ENCODE measurements at regions not wholly inside any gene's neighbourhood (a gene's known extent, or its start where the extent isn't known, plus 50 kb on each side); places are given as distances from the start of the nearest gene placed in this dataset.
"Not testable (repeated sequence)": the region's sequence is repeated elsewhere in the genome, so short reads cannot be mapped to it uniquely, and the experiment has no call there.

DNA sequence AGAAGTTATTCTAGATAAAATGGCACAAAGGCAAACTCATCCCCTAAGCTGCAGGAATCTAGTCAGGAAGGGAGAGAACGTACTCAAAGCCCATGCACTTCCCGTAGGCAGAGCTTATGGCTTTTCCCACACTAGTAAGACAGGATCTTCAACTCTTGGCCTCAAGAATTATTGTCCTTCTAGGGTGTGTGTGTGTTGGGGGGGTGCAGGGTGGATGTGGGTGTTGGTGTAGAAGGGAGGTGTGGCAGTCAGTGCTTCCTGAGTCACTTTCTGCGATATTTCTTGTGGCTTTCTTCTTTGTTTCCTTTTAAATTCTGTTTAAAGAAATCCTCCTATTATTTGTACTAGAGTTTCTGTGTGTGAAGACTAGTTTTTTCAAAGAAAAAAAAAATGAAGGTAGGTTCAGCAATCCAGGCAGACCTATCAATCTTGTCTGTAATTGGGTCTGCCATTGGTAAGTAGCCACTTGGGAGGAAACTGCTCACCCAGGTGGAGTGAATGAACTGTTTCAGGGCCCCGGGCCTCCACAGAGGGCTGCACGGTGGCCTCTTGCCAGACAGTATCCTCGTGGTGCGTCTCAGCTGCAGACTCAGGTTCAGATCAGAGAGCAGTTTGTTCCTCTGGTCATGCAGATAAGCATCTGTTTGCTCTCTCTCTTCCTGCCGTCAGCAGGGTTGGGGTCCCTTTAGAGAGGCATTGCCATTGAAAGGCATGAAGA, 131.9 kb downstream of the NPR3 start:
- DNase-seq, result no peak

- no peak for DNase-seq
These were observed 132.4 kb downstream of the NPR3 start for GRCh38 chr5:32843531-32843895.

DNA sequence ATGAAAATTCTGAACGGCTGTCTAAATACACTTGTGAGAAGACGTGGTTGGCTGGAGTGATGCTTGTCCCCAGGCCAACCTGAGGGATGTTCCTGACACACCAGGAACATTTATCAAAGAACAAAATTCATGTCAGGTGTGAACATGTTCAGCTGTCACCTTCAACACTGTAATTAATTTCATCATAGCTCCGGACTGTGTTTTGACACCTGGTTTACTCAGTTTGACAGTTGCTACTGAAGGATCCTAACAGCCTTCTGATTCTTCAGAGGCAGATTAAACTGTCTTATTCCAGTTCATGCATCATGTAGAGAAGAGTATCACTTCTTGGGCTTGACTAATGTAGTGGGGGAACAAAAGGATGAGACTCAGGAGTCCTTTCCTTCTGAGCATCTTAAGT, 134.1 kb downstream of the NPR3 start:
- no peak for DNase-seq

GRCh38 chr5:32848120-32848519, 137.0 kb downstream of the NPR3 start:
- DNase-seq, result no peak

- peak; percentile 68 for DNase-seq
These were observed 137.6 kb downstream of the NPR3 start for GRCh38 chr5:32848681-32849080.

DNA sequence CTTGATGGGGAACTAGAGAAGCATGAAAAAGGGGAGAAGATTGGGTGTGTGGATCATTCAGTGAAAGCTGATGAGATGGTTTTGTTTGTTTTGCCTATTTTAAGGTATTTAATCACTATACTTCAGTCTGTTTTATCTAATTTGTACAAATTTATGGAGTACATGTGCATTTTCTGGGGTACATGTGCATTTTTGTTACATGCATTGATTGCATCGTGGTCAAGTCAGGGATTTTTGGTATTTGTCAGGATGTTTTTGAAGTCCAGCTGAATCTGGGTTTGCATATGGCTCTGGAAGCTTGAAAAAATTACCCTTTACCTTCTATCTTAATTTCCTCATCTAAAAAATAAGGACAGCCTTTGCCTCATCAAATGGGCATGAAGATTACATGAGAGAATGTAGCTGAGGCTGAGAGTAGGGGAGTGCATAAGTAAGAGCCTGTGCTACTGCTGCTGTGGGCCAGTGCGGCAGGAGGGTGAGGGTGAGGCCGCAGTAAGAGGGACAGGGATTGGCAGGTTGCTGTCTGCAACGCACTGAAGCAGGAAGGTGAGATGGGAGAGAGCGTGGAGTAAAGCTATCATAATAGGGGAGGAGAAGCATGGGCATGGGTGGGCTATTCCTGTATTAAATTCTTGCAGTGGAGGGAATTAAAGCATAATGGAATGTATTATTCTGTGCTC, 139.8 kb downstream of the NPR3 start:
- DNase-seq, result no peak

- DNase-seq, result no peak
These were observed 140.5 kb downstream of the NPR3 start for GRCh38 chr5:32851559-32852173.

GRCh38 chr5:32852535-32852934, 141.4 kb downstream of the NPR3 start:
- peak; percentile 82 for DNase-seq

DNA sequence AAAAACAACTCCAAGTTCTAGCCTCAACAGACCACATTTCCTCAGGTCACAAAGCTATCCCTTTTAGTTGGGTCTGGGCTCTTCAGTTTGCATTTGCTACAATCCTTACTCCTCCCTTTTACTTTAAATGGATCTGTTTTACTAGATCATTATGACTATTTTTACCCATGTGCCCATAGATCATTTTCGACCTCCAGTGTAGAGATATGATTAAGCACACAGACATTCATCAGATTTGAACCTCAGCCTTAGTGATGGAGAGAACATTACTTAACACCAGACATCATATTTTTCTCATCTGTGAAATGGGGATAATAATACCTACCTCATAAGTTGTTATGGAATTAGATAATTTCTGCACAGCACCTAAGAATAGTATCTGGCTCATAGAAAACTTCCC, 141.9 kb downstream of the NPR3 start:
- peak; percentile 48 for DNase-seq

GRCh38 chr5:32854473-32854872, 143.4 kb downstream of the NPR3 start:
- no peak for DNase-seq

- peak; percentile 51 for DNase-seq
These were observed 148.1 kb downstream of the NPR3 start for GRCh38 chr5:32859211-32859641.

GRCh38 chr5:32865475-32865874, 154.4 kb downstream of the NPR3 start:
- peak; percentile 87 for DNase-seq

DNA sequence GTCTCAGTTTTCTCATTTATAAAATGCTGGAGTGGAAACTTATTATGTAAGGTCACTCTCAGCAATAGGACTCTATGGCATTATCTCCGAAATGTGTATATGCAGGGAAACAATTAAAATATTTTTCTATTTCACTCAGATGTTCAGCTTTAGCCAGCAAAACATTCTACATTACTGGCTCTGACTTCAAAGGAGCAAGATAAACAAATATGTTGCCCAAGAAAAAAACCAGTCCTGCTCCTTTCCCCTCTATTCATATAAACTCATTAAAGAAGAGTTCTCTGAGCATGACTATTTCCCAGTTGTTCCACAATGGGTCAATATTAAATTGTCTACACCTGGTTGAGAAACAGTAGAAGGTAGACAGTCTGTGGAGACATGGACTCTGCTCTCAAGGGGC, 155.0 kb downstream of the NPR3 start:
- DNase-seq, result peak; percentile 18

- DNase-seq, result peak; percentile 85
These were observed 158.1 kb downstream of the NPR3 start for GRCh38 chr5:32869216-32869615.

- no peak for DNase-seq
These were observed 165.7 kb downstream of the NPR3 start for GRCh38 chr5:32876791-32877190.

- not testable (repeated sequence) for DNase-seq
These were observed 168.2 kb downstream of the NPR3 start for GRCh38 chr5:32879364-32879763.

DNA sequence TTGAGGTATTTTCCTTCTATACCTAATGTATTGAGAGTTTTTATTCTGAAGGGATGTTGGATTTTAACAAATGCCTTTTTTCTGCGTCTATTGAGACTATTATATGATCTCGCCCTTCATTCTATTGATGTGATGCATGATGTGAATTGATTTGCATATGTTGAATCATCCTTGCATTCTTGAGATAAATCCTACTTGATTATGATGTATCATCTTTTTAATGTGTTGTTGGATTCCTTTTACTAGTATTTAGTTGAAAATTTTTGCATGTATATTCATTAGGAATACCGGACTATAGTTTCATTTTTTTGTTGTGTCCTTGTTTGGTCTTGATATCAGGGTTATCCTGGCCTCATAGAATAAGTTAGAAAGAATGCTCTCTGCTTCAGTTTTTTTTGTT, 169.7 kb downstream of the NPR3 start:
- peak; percentile 51 for DNase-seq

- no peak for DNase-seq
These were observed 176.3 kb downstream of the NPR3 start for GRCh38 chr5:32887390-32887789.

- no peak for DNase-seq
These were observed 178.0 kb downstream of the NPR3 start for GRCh38 chr5:32889078-32889477.

- no peak for DNase-seq
These were observed 192.5 kb downstream of the NPR3 start for GRCh38 chr5:32903613-32904012.

DNA sequence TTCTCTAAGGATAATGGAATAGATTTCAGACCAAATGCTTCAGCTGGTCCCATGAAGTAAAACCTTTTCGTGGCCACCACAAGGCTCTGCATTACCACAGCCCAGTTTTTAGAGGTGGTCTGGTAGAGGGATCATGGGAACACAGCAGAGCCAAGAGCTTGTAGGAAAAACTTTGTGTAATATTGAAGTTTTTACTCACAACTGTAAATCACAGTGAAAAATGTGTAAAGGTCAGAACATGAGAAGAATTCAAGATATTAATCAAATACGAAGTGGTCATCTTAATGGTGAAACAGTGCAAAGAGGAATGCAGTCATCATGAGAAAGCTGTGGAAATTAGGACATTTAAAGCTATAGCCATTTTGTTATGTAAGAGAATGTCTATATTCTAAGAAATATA, 197.5 kb downstream of the NPR3 start:
- DNase-seq, result peak; percentile 7

- DNase-seq, result peak; percentile 82
These were observed 198.1 kb downstream of the NPR3 start for GRCh38 chr5:32909207-32909606.

- peak; percentile 52 for DNase-seq
These were observed 205.5 kb downstream of the NPR3 start for GRCh38 chr5:32916648-32917047.

DNA sequence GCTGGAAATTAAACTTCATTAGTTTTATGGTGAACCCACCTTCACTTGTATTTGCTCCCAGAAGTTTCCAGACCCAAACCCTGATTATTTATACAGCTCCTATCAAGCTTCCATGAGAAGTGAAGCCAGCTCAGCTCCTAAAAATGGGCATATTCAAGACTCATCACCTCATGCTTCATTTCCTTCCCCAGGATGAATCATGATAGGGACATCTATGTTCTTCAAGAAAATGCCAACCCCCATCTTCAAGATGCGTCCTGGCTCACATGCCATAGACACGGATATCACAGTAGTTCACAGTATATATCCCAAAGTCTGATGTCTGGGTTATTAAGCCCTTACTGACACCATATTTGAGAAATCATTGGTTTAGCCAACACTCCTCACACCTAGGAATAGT, 217.6 kb downstream of the NPR3 start:
- DNase-seq, result peak; percentile 77
